ENCODE measurements at regions not wholly inside any gene's neighbourhood (a gene's known extent, or its start where the extent isn't known, plus 50 kb on each side); places are given as distances from the start of the nearest gene placed in this dataset.

DNA sequence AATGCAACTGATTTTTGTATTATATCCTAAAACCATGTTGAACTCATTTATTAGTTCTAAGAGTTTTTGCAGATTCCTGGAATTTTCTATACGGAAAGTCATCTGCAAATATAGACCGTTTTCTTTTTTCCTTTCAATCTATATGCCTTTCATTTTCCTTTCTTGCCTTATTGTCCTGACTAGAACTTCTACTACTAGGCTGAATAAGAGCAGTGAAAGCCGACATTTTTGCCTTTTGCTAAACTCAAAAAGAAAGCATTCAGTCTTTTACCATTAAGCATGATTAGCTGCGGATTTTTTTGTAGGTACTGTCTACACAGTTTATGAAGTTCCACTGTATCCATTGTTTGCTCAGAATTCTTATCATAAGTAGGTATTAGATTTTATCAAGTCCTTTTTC is 328.4 kb downstream of the TEX29 start:
- Histone ChIP-seq H3K36me3 (no peaks in the 10 kb centered on the region), H3K4me3 (no peak overlapping the region), H3K27ac (no peak overlapping the region), H3K4me1 (no peaks in the 10 kb centered on the region), H3K27me3 (peaks cover 0 to 58% (median 16%) of the 10 kb centered on the region in 9 donors), H3K9me3 (no peaks in the 10 kb centered on the region)
- 86 to 90% (median 87%) methylated on average over 4 of the region's 4 CpGs for WGBS, 4 donors
- intact Hi-C loops (cut with DNase I), result no loop called here
- no peak for ATAC-seq
- no peak for TF ChIP-seq POLR2A (IDR thresholded peaks at IDR 0.05)
- TF ChIP-seq, protein P1, sequence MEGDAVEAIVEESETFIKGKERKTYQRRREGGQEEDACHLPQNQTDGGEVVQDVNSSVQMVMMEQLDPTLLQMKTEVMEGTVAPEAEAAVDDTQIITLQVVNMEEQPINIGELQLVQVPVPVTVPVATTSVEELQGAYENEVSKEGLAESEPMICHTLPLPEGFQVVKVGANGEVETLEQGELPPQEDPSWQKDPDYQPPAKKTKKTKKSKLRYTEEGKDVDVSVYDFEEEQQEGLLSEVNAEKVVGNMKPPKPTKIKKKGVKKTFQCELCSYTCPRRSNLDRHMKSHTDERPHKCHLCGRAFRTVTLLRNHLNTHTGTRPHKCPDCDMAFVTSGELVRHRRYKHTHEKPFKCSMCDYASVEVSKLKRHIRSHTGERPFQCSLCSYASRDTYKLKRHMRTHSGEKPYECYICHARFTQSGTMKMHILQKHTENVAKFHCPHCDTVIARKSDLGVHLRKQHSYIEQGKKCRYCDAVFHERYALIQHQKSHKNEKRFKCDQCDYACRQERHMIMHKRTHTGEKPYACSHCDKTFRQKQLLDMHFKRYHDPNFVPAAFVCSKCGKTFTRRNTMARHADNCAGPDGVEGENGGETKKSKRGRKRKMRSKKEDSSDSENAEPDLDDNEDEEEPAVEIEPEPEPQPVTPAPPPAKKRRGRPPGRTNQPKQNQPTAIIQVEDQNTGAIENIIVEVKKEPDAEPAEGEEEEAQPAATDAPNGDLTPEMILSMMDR (IDR thresholded peaks at IDR 0.05), result no peak
- DNase-seq, result no peak

- WGBS, 4 donors, result 62 to 71% (median 68%) methylated on average over 4 of the region's 4 CpGs
- no peak overlapping the region for H3K4me3 ChIP-seq
- peaks cover 0 to 74% (median 16%) of the 10 kb centered on the region in 9 donors for H3K27me3 ChIP-seq
Measured at GRCh38 chr13:111650626-111651025, 330.2 kb downstream of the TEX29 start.

DNA sequence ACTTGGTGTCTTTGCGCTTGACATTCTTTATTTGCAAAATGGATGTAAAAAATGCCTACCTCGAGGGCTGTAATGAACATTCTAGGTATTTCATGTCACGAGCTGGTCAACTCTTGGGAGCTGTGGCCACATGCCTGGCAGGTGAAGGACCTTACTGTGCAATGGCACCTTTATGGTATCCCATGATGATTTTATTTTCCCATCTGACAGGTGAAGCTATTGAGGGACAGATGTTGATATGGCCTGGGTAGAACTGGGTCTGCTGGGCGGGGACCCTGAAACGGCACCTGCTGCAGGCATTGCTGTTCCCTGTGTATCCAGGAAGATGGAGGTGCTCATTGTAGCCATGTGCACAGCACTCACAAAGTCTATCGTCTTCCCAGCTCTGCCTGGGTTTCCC is 332.2 kb downstream of the TEX29 start:
- DNase-seq (no peak), ATAC-seq (no peak)
- Histone ChIP-seq H3K27me3 (peaks cover 0 to 58% (median 17%) of the 10 kb centered on the region in 9 donors), H3K9me3 (no peaks in the 10 kb centered on the region), H3K27ac (no peak overlapping the region), H3K4me1 (peaks cover 0 to under 1% (median 0%) of the 10 kb centered on the region in 12 donors), H3K4me3 (no peak overlapping the region), H3K36me3 (no peaks in the 10 kb centered on the region)
- TF ChIP-seq POLR2A (IDR thresholded peaks at IDR 0.05), result no peak
- TF ChIP-seq, protein P1 (IDR thresholded peaks at IDR 0.05), result no peak
- intact Hi-C loops (cut with DNase I), result no loop called here
- WGBS, 4 donors, result 70 to 81% (median 80%) methylated on average over 6 of the region's 6 CpGs

More at GRCh38 chr13:111650626-111651025, 330.2 kb downstream of the TEX29 start:
- H3K27ac ChIP-seq, result no peak overlapping the region
- intact Hi-C loops (cut with DNase I), result no loop called here
- H3K9me3 ChIP-seq, result no peaks in the 10 kb centered on the region
- no peak for ATAC-seq
- H3K4me1 ChIP-seq, result no peaks in the 10 kb centered on the region
- TF ChIP-seq POLR2A (IDR thresholded peaks at IDR 0.05), result no peak
- TF ChIP-seq, protein P1 (IDR thresholded peaks at IDR 0.05), result no peak
- H3K36me3 ChIP-seq, result no peaks in the 10 kb centered on the region
- DNase-seq, result no peak

GRCh38 chr13:111654531-111654930 is 334.1 kb downstream of the TEX29 start:
- Histone ChIP-seq H3K36me3 (no peaks in the 10 kb centered on the region), H3K9me3 (no peaks in the 10 kb centered on the region), H3K4me1 (peaks cover 0 to 8% (median 0%) of the 10 kb centered on the region in 12 donors), H3K4me3 (no peak overlapping the region), H3K27me3 (peaks cover 0 to 60% (median 17%) of the 10 kb centered on the region in 9 donors), H3K27ac (no peak overlapping the region)
- intact Hi-C loops (cut with DNase I), result no loop called here
- 87 to 90% (median 89%) methylated on average over 8 of the region's 8 CpGs for WGBS, 4 donors
- DNase-seq (no peak), ATAC-seq (no peak)
- TF ChIP-seq POLR2A (IDR thresholded peaks at IDR 0.05), result no peak
- TF ChIP-seq, protein P1 (IDR thresholded peaks at IDR 0.05), result no peak
